GM18498 (cell line): ENCODE measurements at regions not wholly inside any gene's neighbourhood (a gene's known extent, or its start where the extent isn't known, plus 50 kb on each side); places are given as distances from the start of the nearest gene placed in this dataset.

Source experiments
- ATAC-seq: cut with Tn5 transposase; IDR thresholded peaks from one replicate; pipeline ENCODE4 v1.9.1; 2021; ENCODE audit warnings: mild to moderate bottlenecking, moderate library complexity; ENCODE audit not compliant: unreplicated experiment

GRCh38 chr3:110375751-110376518 lies 695.7 kb upstream of the NECTIN3 start:
- no peak for ATAC-seq

GRCh38 chr3:110378481-110378880 lies 693.1 kb upstream of the NECTIN3 start:
- ATAC-seq: no peak

DNA sequence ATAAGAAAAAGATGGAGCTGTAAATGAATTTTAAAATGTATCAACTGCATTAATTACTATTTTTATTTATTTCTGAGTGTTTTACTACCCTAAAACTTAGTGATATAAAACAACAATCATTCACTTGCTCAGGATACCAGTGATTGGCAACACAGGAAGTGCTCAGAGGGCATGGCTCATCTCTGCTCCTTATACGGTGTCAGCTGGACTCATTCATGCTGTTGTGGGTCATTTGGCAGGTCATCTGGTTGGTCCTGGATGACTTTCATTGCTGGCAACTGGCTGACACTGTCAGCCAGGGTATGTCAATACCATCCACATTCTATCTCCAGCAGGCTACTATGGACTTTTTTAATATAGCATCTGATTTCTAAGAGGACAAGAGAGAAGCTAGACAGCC lies 689.6 kb upstream of the NECTIN3 start:
- no peak for ATAC-seq

GRCh38 chr3:110383356-110383755 lies 688.3 kb upstream of the NECTIN3 start:
- ATAC-seq: no peak

- ATAC-seq: no peak
These were observed 687.0 kb upstream of the NECTIN3 start for GRCh38 chr3:110384601-110385000.

GRCh38 chr3:110389005-110389404 lies 682.6 kb upstream of the NECTIN3 start:
- no peak for ATAC-seq

DNA sequence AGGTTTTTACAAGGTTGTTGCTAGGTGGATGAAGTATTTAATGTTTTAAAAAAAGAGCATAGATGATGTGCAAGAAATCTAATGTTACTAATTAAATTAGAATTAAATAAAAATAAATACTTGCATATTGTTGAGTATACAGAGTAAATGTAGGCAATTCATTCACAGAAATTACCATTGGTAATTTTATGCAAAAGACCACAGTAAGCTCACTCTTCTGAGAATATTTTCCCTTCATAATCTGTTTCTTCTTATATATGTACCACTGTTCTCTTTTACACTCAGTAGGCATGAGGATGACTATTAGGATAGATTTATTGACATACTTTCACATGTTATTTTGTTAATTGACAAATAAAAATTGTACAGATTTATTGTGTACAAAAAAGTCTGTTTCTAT lies 681.2 kb upstream of the NECTIN3 start:
- ATAC-seq: no peak

GRCh38 chr3:110391042-110391441 lies 680.6 kb upstream of the NECTIN3 start:
- ATAC-seq: no peak

DNA sequence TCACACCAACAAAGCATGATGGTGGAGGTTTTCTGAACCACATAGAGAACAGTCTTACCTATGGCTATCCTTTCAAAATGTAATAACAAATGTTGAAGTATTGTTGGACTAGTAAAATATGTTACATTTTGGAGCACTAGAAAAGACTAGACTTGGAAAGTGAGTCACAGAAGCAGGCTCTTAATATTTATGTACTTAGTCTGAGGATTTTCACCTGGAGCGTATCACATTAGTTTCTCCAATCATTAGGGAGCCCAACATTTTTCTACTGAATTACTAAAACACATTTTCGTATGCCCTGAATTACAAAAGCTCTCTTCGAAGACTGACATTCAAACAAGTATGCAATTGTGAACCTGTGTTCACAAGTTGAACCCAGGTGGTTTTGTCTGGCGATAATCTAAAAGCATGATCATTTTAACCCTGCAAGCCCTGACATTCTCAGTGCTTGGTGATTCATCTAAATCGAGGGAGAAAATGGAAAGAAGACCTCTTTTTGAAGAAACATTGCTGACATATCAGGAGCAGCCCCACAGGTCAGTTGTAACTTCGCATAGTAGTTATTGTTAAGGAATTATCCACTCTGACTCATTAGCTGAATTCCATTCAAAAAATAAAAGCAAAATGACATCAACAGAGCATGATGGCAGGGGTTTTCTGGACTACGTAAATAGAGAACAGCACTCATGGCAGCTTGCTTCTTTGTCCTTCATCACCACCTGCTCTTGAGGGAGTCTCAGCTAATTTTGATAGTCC lies 679.8 kb upstream of the NECTIN3 start:
- ATAC-seq: no peak

DNA sequence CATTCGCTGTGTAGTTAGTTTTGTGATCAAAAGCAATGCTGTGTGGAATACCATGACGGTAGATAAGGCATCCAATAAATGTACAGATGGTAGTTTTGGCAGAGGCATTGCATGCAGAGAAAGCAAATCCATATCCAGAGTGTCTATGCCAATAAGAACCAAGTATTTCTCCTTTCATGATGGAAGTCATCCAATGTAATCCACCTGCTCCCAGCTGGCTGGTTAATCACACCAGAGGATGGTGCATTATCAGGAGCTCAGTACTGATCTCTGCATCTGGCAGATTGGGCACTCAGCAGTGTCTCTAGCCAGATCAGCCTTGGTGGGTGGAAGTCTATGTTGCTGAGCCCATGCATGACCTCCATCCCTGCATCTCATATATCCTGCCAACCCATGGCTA lies 677.7 kb upstream of the NECTIN3 start:
- no peak for ATAC-seq

DNA sequence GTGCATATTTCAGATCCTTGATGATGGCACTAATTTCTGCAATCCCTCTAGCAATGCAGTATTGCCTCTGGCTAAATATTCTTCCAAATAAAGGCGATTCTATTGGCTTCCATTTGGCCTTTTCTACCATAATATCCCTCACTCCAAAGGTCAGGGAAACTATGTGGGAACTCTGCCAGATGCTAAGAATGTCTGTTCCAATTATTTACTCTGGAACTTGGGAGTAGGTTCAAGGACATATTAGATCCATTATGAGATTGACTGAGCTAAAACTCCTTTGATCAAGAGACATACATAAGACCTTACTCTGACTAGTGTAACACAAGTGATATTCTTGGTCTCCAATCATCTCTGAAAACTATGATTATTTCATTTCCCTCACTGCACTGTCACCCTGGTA lies 674.5 kb upstream of the NECTIN3 start:
- no peak for ATAC-seq

DNA sequence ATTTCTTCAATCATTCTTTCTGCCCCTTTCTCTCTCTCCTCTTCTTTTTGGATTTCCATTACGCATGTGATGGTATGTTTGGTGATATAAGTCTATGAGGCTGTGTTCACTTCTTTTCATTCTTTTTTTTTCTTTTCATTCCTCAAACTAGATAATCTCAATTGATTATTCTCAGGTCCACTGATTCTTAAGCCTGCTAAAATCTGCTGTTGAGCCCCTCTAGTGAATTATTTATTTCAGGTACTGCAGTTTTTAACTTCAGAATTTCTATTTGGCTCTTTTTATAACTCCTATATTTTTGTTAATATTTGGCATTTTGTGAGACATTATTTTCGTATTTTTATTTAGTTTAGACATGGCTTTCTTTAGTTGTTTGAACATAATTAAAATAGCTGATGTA lies 671.3 kb upstream of the NECTIN3 start:
- ATAC-seq: no peak

- no peak for ATAC-seq
These were observed 665.6 kb upstream of the NECTIN3 start for GRCh38 chr3:110405830-110406585.

DNA sequence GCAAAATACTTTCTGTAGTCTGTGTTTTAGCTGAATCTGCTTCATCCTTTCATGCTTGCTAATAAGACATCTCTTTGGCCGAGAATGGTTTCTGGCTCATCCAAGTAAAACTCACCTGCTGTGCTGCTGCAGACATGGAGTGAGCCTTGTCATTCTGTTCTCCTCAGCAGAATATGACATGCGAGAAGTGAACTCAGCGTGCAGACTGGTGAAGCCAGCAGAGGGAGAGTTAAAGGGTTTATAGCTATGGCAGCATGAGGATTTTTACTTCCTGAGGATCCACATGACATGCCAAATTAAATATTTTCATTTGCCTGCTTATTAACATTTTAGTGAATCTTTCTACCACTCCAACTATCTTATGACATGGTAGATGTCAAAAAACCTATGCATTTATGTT lies 658.4 kb upstream of the NECTIN3 start:
- ATAC-seq: no peak

- ATAC-seq: no peak
These were observed 657.5 kb upstream of the NECTIN3 start for GRCh38 chr3:110413807-110414748.

DNA sequence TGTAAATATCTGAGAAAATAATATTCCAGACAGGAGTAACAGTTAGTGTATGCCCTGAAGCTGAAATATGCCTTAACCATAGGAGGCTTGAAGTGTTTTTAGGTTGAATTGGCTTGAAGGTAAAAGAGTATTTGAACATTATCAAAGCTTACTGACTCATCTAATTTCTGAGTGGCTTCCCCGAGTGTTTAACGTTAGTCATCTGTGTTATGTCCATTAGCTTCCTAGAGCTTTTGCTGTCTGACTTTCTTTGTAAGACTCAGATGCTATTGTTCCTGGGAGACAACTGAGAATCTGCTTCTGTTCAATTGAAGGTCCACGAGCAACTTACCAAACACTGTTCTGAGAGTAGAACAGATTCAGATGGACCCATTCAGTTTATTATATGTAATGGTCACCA lies 656.8 kb upstream of the NECTIN3 start:
- ATAC-seq: no peak

GRCh38 chr3:110419096-110419495 lies 652.5 kb upstream of the NECTIN3 start:
- ATAC-seq: no peak

GRCh38 chr3:110419601-110420000 lies 652.0 kb upstream of the NECTIN3 start:
- ATAC-seq: no peak

- ATAC-seq: no peak
These were observed 651.4 kb upstream of the NECTIN3 start for GRCh38 chr3:110420158-110420641.

- ATAC-seq: no peak
These were observed 648.3 kb upstream of the NECTIN3 start for GRCh38 chr3:110423276-110423675.
